ENCODE measurements at regions not wholly inside any gene's neighbourhood (a gene's known extent, or its start where the extent isn't known, plus 50 kb on each side); places are given as distances from the start of the nearest gene placed in this dataset.

- FAIRE-seq, result no peak
Observed at GRCh38 chr2:38178119-38178518, 102.2 kb upstream of the CYP1B1 start.

DNA sequence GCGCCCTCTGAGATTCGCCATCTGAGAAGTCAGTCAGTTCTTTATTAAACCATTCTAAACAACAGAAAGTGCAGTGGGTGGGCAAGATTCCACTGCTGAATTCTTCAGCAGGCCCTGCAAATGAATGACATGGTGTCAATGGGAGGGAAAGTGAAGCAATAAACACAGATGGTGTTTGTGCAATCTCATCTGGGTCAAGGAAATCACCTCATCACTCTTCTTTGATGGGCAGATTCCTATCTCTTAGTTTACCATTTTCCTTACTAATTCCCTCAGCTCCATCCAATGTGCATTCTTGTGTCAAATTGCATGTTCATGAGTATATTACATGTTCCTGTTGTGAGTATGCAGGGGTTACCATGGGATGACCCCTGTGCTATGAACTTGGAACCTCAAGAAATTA, 100.7 kb upstream of the CYP1B1 start:
- TF ChIP-seq PAX5 (IDR thresholded peaks at IDR 0.05; ENCODE audit: insufficient read depth, low read length, severe bottlenecking) (no peak), TAF1 (IDR thresholded peaks at IDR 0.05; ENCODE audit: low read depth, low read length) (no peak)
- DNase-seq (ENCODE audit: insufficient read length, low spot score), result no peak
- FAIRE-seq, result no peak

More at GRCh38 chr2:38178119-38178518, 102.2 kb upstream of the CYP1B1 start:
- TF ChIP-seq SPI1 (IDR thresholded peaks at IDR 0.05; ENCODE audit: low read depth, low read length) (no peak), TAF1 (IDR thresholded peaks at IDR 0.05; ENCODE audit: low read depth, low read length) (no peak), POLR2A (IDR thresholded peaks at IDR 0.05; ENCODE audit: low read depth, low read length) (no peak), POLR2AphosphoS5 (IDR thresholded peaks at IDR 0.05; ENCODE audit: low read depth, low read length) (no peak), POU2F2 (IDR thresholded peaks at IDR 0.05; ENCODE audit: low read depth, low read length) (no peak), PAX5 (IDR thresholded peaks at IDR 0.05; ENCODE audit: insufficient read depth, low read length, severe bottlenecking) (no peak)
- no peak for DNase-seq (ENCODE audit: insufficient read length, low spot score)

DNA sequence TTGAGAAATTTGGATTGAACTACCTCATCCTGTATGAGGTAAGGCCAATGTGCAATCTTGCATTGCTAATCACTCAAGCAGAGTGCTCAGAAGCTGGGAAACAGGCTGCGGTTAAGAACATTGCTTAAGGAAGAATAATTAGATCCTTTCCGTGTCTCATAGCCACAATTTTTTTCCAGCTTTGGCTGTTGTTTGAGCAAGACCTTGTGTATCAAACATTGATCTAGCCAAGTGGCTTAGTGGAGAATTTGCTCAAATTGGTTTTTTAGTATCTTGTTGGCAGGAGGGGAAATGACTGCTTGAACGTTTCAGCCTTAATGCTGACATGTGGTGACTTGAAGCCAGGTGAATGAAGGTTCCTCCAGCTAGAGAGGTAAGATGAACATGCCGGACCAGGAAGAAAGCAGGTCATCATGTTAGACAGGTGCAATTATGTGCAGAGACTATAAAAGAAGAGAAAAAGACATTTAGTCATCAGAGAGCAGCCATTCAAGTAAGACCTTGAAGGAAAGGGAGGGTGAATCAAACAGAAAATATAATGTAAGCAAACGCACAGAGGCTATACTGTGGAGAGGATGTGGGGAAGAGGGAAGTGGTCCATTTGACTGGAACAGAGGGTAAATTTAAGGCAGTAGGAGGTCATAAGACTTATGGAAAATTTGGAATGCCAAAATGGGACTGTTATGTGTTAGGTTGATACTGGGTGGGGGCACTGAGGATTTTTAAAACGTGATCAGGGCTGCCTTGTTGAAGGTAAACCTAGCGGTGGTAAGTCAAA, 98.9 kb upstream of the CYP1B1 start:
- FAIRE-seq (no peak), DNase-seq (ENCODE audit: insufficient read length, low spot score) (no peak)
- TF ChIP-seq SPI1 (IDR thresholded peaks at IDR 0.05; ENCODE audit: low read depth, low read length) (peak; percentile 36), POLR2AphosphoS5 (IDR thresholded peaks at IDR 0.05; ENCODE audit: low read depth, low read length) (no peak), TAF1 (IDR thresholded peaks at IDR 0.05; ENCODE audit: low read depth, low read length) (no peak), PAX5 (IDR thresholded peaks at IDR 0.05; ENCODE audit: insufficient read depth, low read length, severe bottlenecking) (no peak), POU2F2 (IDR thresholded peaks at IDR 0.05; ENCODE audit: low read depth, low read length) (no peak), POLR2A (IDR thresholded peaks at IDR 0.05; ENCODE audit: low read depth, low read length) (no peak)

DNA sequence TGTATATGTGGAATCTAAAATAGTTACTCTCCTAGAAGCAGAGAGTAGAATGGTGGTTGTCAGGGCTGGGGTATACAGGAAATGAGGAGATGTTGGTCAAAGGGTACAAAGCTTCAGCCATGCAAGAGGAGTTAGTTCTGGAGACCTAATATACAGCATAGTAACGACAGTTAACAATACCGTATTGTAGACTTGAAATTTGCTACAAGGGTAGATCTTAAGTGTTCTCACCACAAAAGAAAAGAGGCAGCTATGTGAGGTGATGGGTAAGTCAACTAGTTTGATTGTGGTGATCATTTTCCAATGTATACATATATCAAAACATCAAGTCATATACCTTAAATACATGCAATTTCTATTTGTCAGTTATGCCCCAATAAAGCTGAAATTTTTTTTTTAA, 98.2 kb upstream of the CYP1B1 start:
- no peak for TF ChIP-seq PAX5 (IDR thresholded peaks at IDR 0.05; ENCODE audit: insufficient read depth, low read length, severe bottlenecking)
- no peak for TF ChIP-seq TAF1 (IDR thresholded peaks at IDR 0.05; ENCODE audit: low read depth, low read length)
- TF ChIP-seq POU2F2 (IDR thresholded peaks at IDR 0.05; ENCODE audit: low read depth, low read length), result no peak
- no peak for TF ChIP-seq SPI1 (IDR thresholded peaks at IDR 0.05; ENCODE audit: low read depth, low read length)
- no peak for TF ChIP-seq POLR2AphosphoS5 (IDR thresholded peaks at IDR 0.05; ENCODE audit: low read depth, low read length)
- TF ChIP-seq POLR2A (IDR thresholded peaks at IDR 0.05; ENCODE audit: low read depth, low read length), result no peak
- no peak for FAIRE-seq
- no peak for DNase-seq (ENCODE audit: insufficient read length, low spot score)

DNA sequence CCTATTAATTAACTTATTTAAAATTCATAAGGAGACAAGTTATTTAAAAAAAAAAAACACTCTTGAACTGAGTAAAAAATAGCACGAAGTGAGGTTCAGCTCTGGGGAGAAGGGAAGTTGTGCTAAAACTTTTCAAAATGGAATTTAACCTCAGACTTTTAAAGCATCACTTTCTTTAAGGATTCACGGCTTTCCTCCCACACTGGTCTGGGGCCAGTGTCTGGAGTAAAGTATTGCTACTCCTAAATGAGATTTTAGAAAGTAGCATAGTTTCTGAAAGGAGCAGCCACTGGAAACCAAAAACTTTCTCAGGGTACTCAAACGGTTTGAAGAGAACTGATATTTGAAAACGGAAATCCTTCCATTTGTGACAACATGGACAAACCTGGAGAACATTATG, 97.7 kb upstream of the CYP1B1 start:
- TF ChIP-seq TAF1 (IDR thresholded peaks at IDR 0.05; ENCODE audit: low read depth, low read length), result no peak
- TF ChIP-seq POU2F2 (IDR thresholded peaks at IDR 0.05; ENCODE audit: low read depth, low read length), result no peak
- no peak for TF ChIP-seq SPI1 (IDR thresholded peaks at IDR 0.05; ENCODE audit: low read depth, low read length)
- no peak for TF ChIP-seq POLR2A (IDR thresholded peaks at IDR 0.05; ENCODE audit: low read depth, low read length)
- no peak for TF ChIP-seq PAX5 (IDR thresholded peaks at IDR 0.05; ENCODE audit: insufficient read depth, low read length, severe bottlenecking)
- no peak for TF ChIP-seq POLR2AphosphoS5 (IDR thresholded peaks at IDR 0.05; ENCODE audit: low read depth, low read length)
- no peak for FAIRE-seq
- no peak for DNase-seq (ENCODE audit: insufficient read length, low spot score)

GRCh38 chr2:38171208-38171855, 95.4 kb upstream of the CYP1B1 start:
- no peak for FAIRE-seq
- TF ChIP-seq SPI1 (IDR thresholded peaks at IDR 0.05; ENCODE audit: low read depth, low read length), result no peak
- TF ChIP-seq POLR2A (IDR thresholded peaks at IDR 0.05; ENCODE audit: low read depth, low read length), result no peak
- no peak for TF ChIP-seq POU2F2 (IDR thresholded peaks at IDR 0.05; ENCODE audit: low read depth, low read length)
- TF ChIP-seq POLR2AphosphoS5 (IDR thresholded peaks at IDR 0.05; ENCODE audit: low read depth, low read length), result no peak
- TF ChIP-seq PAX5 (IDR thresholded peaks at IDR 0.05; ENCODE audit: insufficient read depth, low read length, severe bottlenecking), result no peak
- TF ChIP-seq TAF1 (IDR thresholded peaks at IDR 0.05; ENCODE audit: low read depth, low read length), result no peak
- DNase-seq (ENCODE audit: insufficient read length, low spot score), result no peak

DNA sequence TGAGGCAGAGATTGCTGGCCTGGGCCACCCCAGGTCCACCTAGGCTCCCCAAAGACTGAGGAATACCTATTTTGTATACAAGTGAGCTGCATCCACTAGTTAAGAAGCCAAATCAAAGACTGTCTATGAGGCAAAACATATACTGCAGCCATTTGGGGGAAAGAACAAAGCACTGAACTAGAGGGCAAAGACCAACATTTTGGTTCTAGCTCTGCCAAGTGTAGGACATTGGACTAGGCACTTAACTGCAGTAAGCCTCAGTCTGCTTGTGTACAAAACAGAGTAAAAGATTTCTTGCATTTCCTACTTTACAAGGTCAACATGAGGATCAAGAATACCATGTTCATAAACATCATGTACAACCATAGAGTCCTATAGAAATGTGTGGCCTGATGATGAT, 94.8 kb upstream of the CYP1B1 start:
- no peak for FAIRE-seq
- TF ChIP-seq PAX5 (IDR thresholded peaks at IDR 0.05; ENCODE audit: insufficient read depth, low read length, severe bottlenecking) (no peak), TAF1 (IDR thresholded peaks at IDR 0.05; ENCODE audit: low read depth, low read length) (no peak), POU2F2 (IDR thresholded peaks at IDR 0.05; ENCODE audit: low read depth, low read length) (no peak), POLR2A (IDR thresholded peaks at IDR 0.05; ENCODE audit: low read depth, low read length) (no peak), SPI1 (IDR thresholded peaks at IDR 0.05; ENCODE audit: low read depth, low read length) (no peak), POLR2AphosphoS5 (IDR thresholded peaks at IDR 0.05; ENCODE audit: low read depth, low read length) (no peak)

DNA sequence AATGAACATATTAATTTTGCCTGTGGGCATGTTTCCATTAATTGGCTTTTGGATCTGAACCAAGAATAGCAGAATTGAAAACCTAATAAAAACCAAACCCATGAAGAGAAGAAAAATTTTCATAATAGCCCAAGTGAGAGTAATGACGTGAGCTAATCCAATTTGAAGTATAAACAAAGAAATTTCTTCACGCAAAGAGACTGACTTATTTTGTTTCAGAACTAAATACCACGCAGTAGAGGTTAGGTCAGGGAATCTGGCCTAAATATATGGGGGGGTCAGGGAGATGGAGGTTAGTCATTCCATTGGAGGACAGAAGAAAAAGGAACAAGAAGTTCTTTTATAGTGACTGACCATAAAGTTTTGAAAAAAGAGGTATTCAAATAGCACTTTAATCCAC, 94.1 kb upstream of the CYP1B1 start:
- TF ChIP-seq TAF1 (IDR thresholded peaks at IDR 0.05; ENCODE audit: low read depth, low read length), result no peak
- TF ChIP-seq POU2F2 (IDR thresholded peaks at IDR 0.05; ENCODE audit: low read depth, low read length), result no peak
- no peak for TF ChIP-seq SPI1 (IDR thresholded peaks at IDR 0.05; ENCODE audit: low read depth, low read length)
- TF ChIP-seq POLR2AphosphoS5 (IDR thresholded peaks at IDR 0.05; ENCODE audit: low read depth, low read length), result no peak
- TF ChIP-seq PAX5 (IDR thresholded peaks at IDR 0.05; ENCODE audit: insufficient read depth, low read length, severe bottlenecking), result no peak
- no peak for DNase-seq (ENCODE audit: insufficient read length, low spot score)
- no peak for FAIRE-seq

More for the DNA sequence above, 94.8 kb upstream of the CYP1B1 start:
- DNase-seq (ENCODE audit: insufficient read length, low spot score), result no peak

GRCh38 chr2:38168710-38169480, 92.9 kb upstream of the CYP1B1 start:
- peak; percentile 16 for FAIRE-seq
- no peak for DNase-seq (ENCODE audit: insufficient read length, low spot score)
- TF ChIP-seq SPI1 (IDR thresholded peaks at IDR 0.05; ENCODE audit: low read depth, low read length) (no peak), POU2F2 (IDR thresholded peaks at IDR 0.05; ENCODE audit: low read depth, low read length) (no peak)

Measured in GM12891 (cell line).